ENCODE measurements at regions not wholly inside any gene's neighbourhood (a gene's known extent, or its start where the extent isn't known, plus 50 kb on each side); places are given as distances from the start of the nearest gene placed in this dataset.

- Histone ChIP-seq H3K27ac (ENCODE audit: low read depth in 1 of 2, low read length in 2 of 2) (no peak overlapping the region), H3K9me3 (ENCODE audit: control insufficient read depth, low read length) (no peaks in the 10 kb centered on the region), H3K27me3 (ENCODE audit: control insufficient read depth in 1 of 2, insufficient read depth in 2 of 2, low read length in 1 of 2) (no peaks in the 10 kb centered on the region), H3K4me1 (ENCODE audit: control insufficient read depth in 1 of 2, insufficient read depth in 2 of 2, low read length in 2 of 2) (no peaks in the 10 kb centered on the region), H3K4me3 (ENCODE audit: low read length in 2 of 2) (no peak overlapping the region), H3K36me3 (ENCODE audit: control insufficient read depth in 1 of 2, insufficient read depth in 2 of 2, low read length in 1 of 2) (no peaks in the 10 kb centered on the region)
- DNase-seq: no peak
- 69 to 70% methylated on average over 8 of the region's 8 CpGs for WGBS, 2 donors
- intact Hi-C loops (cut with DNase I): no loop called here
- ATAC-seq (ENCODE audit: low FRiP score): no peak
Measured at GRCh38 chr20:60338556-60338955, 380.3 kb downstream of the CDH26 start.

- intact Hi-C loops (cut with DNase I): no loop called here
- ATAC-seq (ENCODE audit: low FRiP score): no peak
- Histone ChIP-seq H3K27me3 (ENCODE audit: control insufficient read depth in 1 of 2, insufficient read depth in 2 of 2, low read length in 1 of 2) (no peaks in the 10 kb centered on the region), H3K4me3 (ENCODE audit: low read length in 2 of 2) (no peak overlapping the region), H3K4me1 (ENCODE audit: control insufficient read depth in 1 of 2, insufficient read depth in 2 of 2, low read length in 2 of 2) (no peaks in the 10 kb centered on the region), H3K27ac (ENCODE audit: low read depth in 1 of 2, low read length in 2 of 2) (no peak overlapping the region), H3K36me3 (ENCODE audit: control insufficient read depth in 1 of 2, insufficient read depth in 2 of 2, low read length in 1 of 2) (no peaks in the 10 kb centered on the region), H3K9me3 (ENCODE audit: control insufficient read depth, low read length) (no peaks in the 10 kb centered on the region)
- no peak for DNase-seq
- 72 to 74% methylated on average over 6 of the region's 6 CpGs for WGBS, 2 donors
Measured at GRCh38 chr20:60339738-60340137, 381.5 kb downstream of the CDH26 start.

- WGBS, 2 donors: 81 to 94% methylated on average over 4 of the region's 4 CpGs
Measured at GRCh38 chr20:60340232-60340631, 382.0 kb downstream of the CDH26 start.

GRCh38 chr20:60341062-60341461 lies 382.8 kb downstream of the CDH26 start:
- Histone ChIP-seq H3K4me1 (ENCODE audit: control insufficient read depth in 1 of 2, insufficient read depth in 2 of 2, low read length in 2 of 2) (no peaks in the 10 kb centered on the region), H3K27me3 (ENCODE audit: control insufficient read depth in 1 of 2, insufficient read depth in 2 of 2, low read length in 1 of 2) (no peaks in the 10 kb centered on the region), H3K36me3 (ENCODE audit: control insufficient read depth in 1 of 2, insufficient read depth in 2 of 2, low read length in 1 of 2) (no peaks in the 10 kb centered on the region), H3K4me3 (ENCODE audit: low read length in 2 of 2) (no peak overlapping the region), H3K27ac (ENCODE audit: low read depth in 1 of 2, low read length in 2 of 2) (no peak overlapping the region), H3K9me3 (ENCODE audit: control insufficient read depth, low read length) (no peaks in the 10 kb centered on the region)
- ATAC-seq (ENCODE audit: low FRiP score): no peak
- intact Hi-C loops (cut with DNase I): no loop called here
- 86 to 91% methylated on average over 7 of the region's 7 CpGs for WGBS, 2 donors
- no peak for DNase-seq

More at GRCh38 chr20:60340232-60340631, 382.0 kb downstream of the CDH26 start:
- intact Hi-C loops (cut with DNase I): no loop called here
- no peaks in the 10 kb centered on the region for H3K36me3 ChIP-seq (ENCODE audit: control insufficient read depth in 1 of 2, insufficient read depth in 2 of 2, low read length in 1 of 2)
- no peaks in the 10 kb centered on the region for H3K9me3 ChIP-seq (ENCODE audit: control insufficient read depth, low read length)
- no peak overlapping the region for H3K4me3 ChIP-seq (ENCODE audit: low read length in 2 of 2)
- no peaks in the 10 kb centered on the region for H3K4me1 ChIP-seq (ENCODE audit: control insufficient read depth in 1 of 2, insufficient read depth in 2 of 2, low read length in 2 of 2)
- ATAC-seq (ENCODE audit: low FRiP score) (no peak), DNase-seq (no peak)
- no peak overlapping the region for H3K27ac ChIP-seq (ENCODE audit: low read depth in 1 of 2, low read length in 2 of 2)
- no peaks in the 10 kb centered on the region for H3K27me3 ChIP-seq (ENCODE audit: control insufficient read depth in 1 of 2, insufficient read depth in 2 of 2, low read length in 1 of 2)

GRCh38 chr20:60345106-60345505 lies 386.9 kb downstream of the CDH26 start:
- Histone ChIP-seq H3K27me3 (ENCODE audit: control insufficient read depth in 1 of 2, insufficient read depth in 2 of 2, low read length in 1 of 2) (no peaks in the 10 kb centered on the region), H3K4me3 (ENCODE audit: low read length in 2 of 2) (no peak overlapping the region), H3K36me3 (ENCODE audit: control insufficient read depth in 1 of 2, insufficient read depth in 2 of 2, low read length in 1 of 2) (no peaks in the 10 kb centered on the region), H3K9me3 (ENCODE audit: control insufficient read depth, low read length) (no peaks in the 10 kb centered on the region), H3K27ac (ENCODE audit: low read depth in 1 of 2, low read length in 2 of 2) (no peak overlapping the region), H3K4me1 (ENCODE audit: control insufficient read depth in 1 of 2, insufficient read depth in 2 of 2, low read length in 2 of 2) (no peaks in the 10 kb centered on the region)
- DNase-seq (no peak), ATAC-seq (ENCODE audit: low FRiP score) (no peak)
- WGBS, 2 donors: 63 to 65% methylated on average over 5 of the region's 5 CpGs
- intact Hi-C loops (cut with DNase I): no loop called here

GRCh38 chr20:60349418-60349817 lies 391.2 kb downstream of the CDH26 start:
- ATAC-seq (ENCODE audit: low FRiP score): no peak
- no peaks in the 10 kb centered on the region for H3K36me3 ChIP-seq (ENCODE audit: control insufficient read depth in 1 of 2, insufficient read depth in 2 of 2, low read length in 1 of 2)
- intact Hi-C loops (cut with DNase I): no loop called here
- no peaks in the 10 kb centered on the region for H3K4me1 ChIP-seq (ENCODE audit: control insufficient read depth in 1 of 2, insufficient read depth in 2 of 2, low read length in 2 of 2)
- H3K27me3 ChIP-seq (ENCODE audit: control insufficient read depth in 1 of 2, insufficient read depth in 2 of 2, low read length in 1 of 2): no peaks in the 10 kb centered on the region
- H3K4me3 ChIP-seq (ENCODE audit: low read length in 2 of 2): no peak overlapping the region
- 83 to 87% methylated on average over 11 of the region's 11 CpGs for WGBS, 2 donors
- H3K27ac ChIP-seq (ENCODE audit: low read depth in 1 of 2, low read length in 2 of 2): no peak overlapping the region
- no peak for DNase-seq
- H3K9me3 ChIP-seq (ENCODE audit: control insufficient read depth, low read length): no peaks in the 10 kb centered on the region

GRCh38 chr20:60352017-60352416 lies 393.8 kb downstream of the CDH26 start:
- ATAC-seq (ENCODE audit: low FRiP score) (no peak), DNase-seq (no peak)
- intact Hi-C loops (cut with DNase I): no loop called here
- Histone ChIP-seq H3K4me1 (ENCODE audit: control insufficient read depth in 1 of 2, insufficient read depth in 2 of 2, low read length in 2 of 2) (no peaks in the 10 kb centered on the region), H3K27ac (ENCODE audit: low read depth in 1 of 2, low read length in 2 of 2) (no peak overlapping the region), H3K4me3 (ENCODE audit: low read length in 2 of 2) (no peak overlapping the region), H3K36me3 (ENCODE audit: control insufficient read depth in 1 of 2, insufficient read depth in 2 of 2, low read length in 1 of 2) (no peaks in the 10 kb centered on the region), H3K9me3 (ENCODE audit: control insufficient read depth, low read length) (no peaks in the 10 kb centered on the region), H3K27me3 (ENCODE audit: control insufficient read depth in 1 of 2, insufficient read depth in 2 of 2, low read length in 1 of 2) (no peaks in the 10 kb centered on the region)
- 77 to 85% methylated on average over 2 of the region's 2 CpGs for WGBS, 2 donors

- no peaks in the 10 kb centered on the region for H3K27me3 ChIP-seq (ENCODE audit: control insufficient read depth in 1 of 2, insufficient read depth in 2 of 2, low read length in 1 of 2)
- intact Hi-C loops (cut with DNase I): no loop called here
- DNase-seq: no peak
- no peaks in the 10 kb centered on the region for H3K9me3 ChIP-seq (ENCODE audit: control insufficient read depth, low read length)
- ATAC-seq (ENCODE audit: low FRiP score): no peak
- H3K36me3 ChIP-seq (ENCODE audit: control insufficient read depth in 1 of 2, insufficient read depth in 2 of 2, low read length in 1 of 2): no peaks in the 10 kb centered on the region
- H3K4me3 ChIP-seq (ENCODE audit: low read length in 2 of 2): no peak overlapping the region
- no peaks in the 10 kb centered on the region for H3K4me1 ChIP-seq (ENCODE audit: control insufficient read depth in 1 of 2, insufficient read depth in 2 of 2, low read length in 2 of 2)
- WGBS, 2 donors: 84 to 87% methylated on average over 6 of the region's 6 CpGs
- H3K27ac ChIP-seq (ENCODE audit: low read depth in 1 of 2, low read length in 2 of 2): no peak overlapping the region
Measured at GRCh38 chr20:60352596-60352995, 394.4 kb downstream of the CDH26 start.

- Histone ChIP-seq H3K4me3 (ENCODE audit: low read length in 2 of 2) (no peak overlapping the region), H3K4me1 (ENCODE audit: control insufficient read depth in 1 of 2, insufficient read depth in 2 of 2, low read length in 2 of 2) (no peaks in the 10 kb centered on the region), H3K36me3 (ENCODE audit: control insufficient read depth in 1 of 2, insufficient read depth in 2 of 2, low read length in 1 of 2) (no peaks in the 10 kb centered on the region), H3K9me3 (ENCODE audit: control insufficient read depth, low read length) (no peaks in the 10 kb centered on the region), H3K27ac (ENCODE audit: low read depth in 1 of 2, low read length in 2 of 2) (no peak overlapping the region), H3K27me3 (ENCODE audit: control insufficient read depth in 1 of 2, insufficient read depth in 2 of 2, low read length in 1 of 2) (no peaks in the 10 kb centered on the region)
- ATAC-seq (ENCODE audit: low FRiP score) (no peak), DNase-seq (no peak)
- intact Hi-C loops (cut with DNase I): no loop called here
- WGBS, 2 donors: 59 to 66% methylated on average over 5 of the region's 5 CpGs
Measured at GRCh38 chr20:60354024-60354580, 395.9 kb downstream of the CDH26 start.
